Spleen (tissue), 7 donors: ENCODE measurements at regions not wholly inside any gene's neighbourhood (a gene's known extent, or its start where the extent isn't known, plus 50 kb on each side); places are given as distances from the start of the nearest gene placed in this dataset.

Experiments used
- POLR2A ChIP-seq, 3 donors: fragments of 450-650 bp; IDR thresholded peaks; one replicate each; pipeline ENCODE4 v1.5.1; 2017; ENCODE audit warnings: antibody characterized with exemption in 3 of 3, mild to moderate bottlenecking in 1 of 3
- POLR2AphosphoS5 ChIP-seq, 3 donors: sonication (generic); formaldehyde crosslinking; IDR thresholded peaks; one replicate each; pipeline ENCODE4 v1.5.1; 2017; ENCODE audit warnings: antibody characterized with exemption in 3 of 3
- TF ChIP-seq, protein P1 (sequence below), 11 experiments: fragments of 200-600 bp in 7 of 11; fragments of 450-650 bp in 4 of 11; sonication (generic) in 4 of 11; IDR thresholded peaks in 8 of 11; conservative IDR thresholded peaks in 3 of 11; 1 replicate in 7 of 11; 2 replicates in 4 of 11; pipeline versions ENCODE4 v1.4.0 to v1.8.0; 2016 to 2021; ENCODE audit warnings: antibody characterized with exemption in 11 of 11, inconsistent platforms in 4 of 11, mild to moderate bottlenecking in 1 of 11
- donor health status: DM: no; HTN: no; CAD: no; lungs with moderate emphysema.
- donor health status: DM: no; HTN: no; CAD: no.
- donor health status: DM: no; HTN: no; CAD: no.

GRCh38 chr2:58866040-58866439 lies 624.9 kb upstream of the FANCL start:
- TF ChIP-seq POLR2A (IDR thresholded peaks at IDR 0.05), result no peak
- TF ChIP-seq, protein P1, sequence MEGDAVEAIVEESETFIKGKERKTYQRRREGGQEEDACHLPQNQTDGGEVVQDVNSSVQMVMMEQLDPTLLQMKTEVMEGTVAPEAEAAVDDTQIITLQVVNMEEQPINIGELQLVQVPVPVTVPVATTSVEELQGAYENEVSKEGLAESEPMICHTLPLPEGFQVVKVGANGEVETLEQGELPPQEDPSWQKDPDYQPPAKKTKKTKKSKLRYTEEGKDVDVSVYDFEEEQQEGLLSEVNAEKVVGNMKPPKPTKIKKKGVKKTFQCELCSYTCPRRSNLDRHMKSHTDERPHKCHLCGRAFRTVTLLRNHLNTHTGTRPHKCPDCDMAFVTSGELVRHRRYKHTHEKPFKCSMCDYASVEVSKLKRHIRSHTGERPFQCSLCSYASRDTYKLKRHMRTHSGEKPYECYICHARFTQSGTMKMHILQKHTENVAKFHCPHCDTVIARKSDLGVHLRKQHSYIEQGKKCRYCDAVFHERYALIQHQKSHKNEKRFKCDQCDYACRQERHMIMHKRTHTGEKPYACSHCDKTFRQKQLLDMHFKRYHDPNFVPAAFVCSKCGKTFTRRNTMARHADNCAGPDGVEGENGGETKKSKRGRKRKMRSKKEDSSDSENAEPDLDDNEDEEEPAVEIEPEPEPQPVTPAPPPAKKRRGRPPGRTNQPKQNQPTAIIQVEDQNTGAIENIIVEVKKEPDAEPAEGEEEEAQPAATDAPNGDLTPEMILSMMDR (IDR thresholded peaks at IDR 0.05 in 8 of 11, conservative IDR thresholded peaks at IDR 0.05 in 3 of 11), result no peak
- no peak for TF ChIP-seq POLR2AphosphoS5 (IDR thresholded peaks at IDR 0.05)
